ENCODE measurements at regions not wholly inside any gene's neighbourhood (a gene's known extent, or its start where the extent isn't known, plus 50 kb on each side); places are given as distances from the start of the nearest gene placed in this dataset.
"Not testable (repeated sequence)": the region's sequence is repeated elsewhere in the genome, so short reads cannot be mapped to it uniquely, and the experiment has no call there.

- ChIA-PET POLR2A (no interaction called here), CTCF (no interaction called here)
- no peaks in the 10 kb centered on the region for H3K36me3 Mint-ChIP-seq (ENCODE audit: low read depth)
- no peaks in the 10 kb centered on the region for H3K27me3 Mint-ChIP-seq
- no peaks in the 10 kb centered on the region for H3K4me1 Mint-ChIP-seq
- ATAC-seq (no peak), DNase-seq (no peak)
- no peak overlapping the region for H3K4me3 Mint-ChIP-seq
- H3K27ac Mint-ChIP-seq, result no peak overlapping the region
- peaks cover 20% of the 10 kb centered on the region for H3K9me3 Mint-ChIP-seq (ENCODE audit: low read depth)
- intact Hi-C loops (cut with DNase I, micrococcal nuclease), result no loop called here
Measured at GRCh38 chr7:138338361-138338760, 121.7 kb upstream of the TRIM24 start.

DNA sequence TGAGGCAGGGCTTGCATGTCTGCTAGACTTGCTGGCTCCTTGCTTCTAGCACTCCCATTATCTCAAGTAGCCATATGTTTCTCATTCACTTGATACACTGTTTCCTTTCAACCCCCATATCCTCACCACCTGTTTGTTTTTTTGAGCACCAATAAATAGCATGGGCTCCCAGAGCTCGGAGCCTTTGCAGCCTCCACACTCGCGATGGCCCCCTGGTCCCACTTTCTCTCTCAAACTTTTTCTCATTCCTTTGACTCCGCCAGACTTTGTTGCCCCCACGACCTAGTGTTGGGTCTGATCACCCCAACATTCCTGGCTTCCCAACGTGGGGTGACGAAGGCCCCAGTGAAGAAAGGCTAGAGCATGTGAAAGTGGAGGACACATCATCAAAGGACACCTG lies 120.8 kb upstream of the TRIM24 start:
- H3K27ac Mint-ChIP-seq; H3K36me3 Mint-ChIP-seq (ENCODE audit: low read depth); ATAC-seq; intact Hi-C loops (cut with DNase I, micrococcal nuclease); H3K27me3 Mint-ChIP-seq; DNase-seq; H3K4me1 Mint-ChIP-seq; H3K4me3 Mint-ChIP-seq; CTCF ChIA-PET; POLR2A ChIA-PET: not testable (repeated sequence)
- peaks cover 22% of the 10 kb centered on the region for H3K9me3 Mint-ChIP-seq (ENCODE audit: low read depth)

DNA sequence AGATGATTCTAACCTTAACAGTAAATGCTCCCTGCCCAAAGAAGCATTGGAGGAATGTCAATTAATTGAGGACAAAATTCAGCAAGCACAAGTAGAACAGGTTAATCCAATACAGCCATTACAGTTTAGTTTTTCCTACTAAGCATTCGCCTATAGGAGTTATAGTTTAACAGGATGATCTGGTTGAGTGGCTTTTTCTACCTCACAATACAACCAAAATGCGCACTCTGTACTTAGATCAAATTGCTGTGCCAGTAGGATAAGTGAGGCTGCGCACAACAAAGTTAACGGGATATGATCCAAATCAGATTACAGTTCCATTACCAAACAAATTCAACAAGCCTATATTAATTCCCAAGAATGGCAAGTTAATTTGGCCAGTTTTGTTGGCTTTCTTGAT lies 117.1 kb upstream of the TRIM24 start:
- peaks cover 32% of the 10 kb centered on the region for H3K9me3 Mint-ChIP-seq (ENCODE audit: low read depth)
- H3K4me1 Mint-ChIP-seq, result no peaks in the 10 kb centered on the region
- no peaks in the 10 kb centered on the region for H3K36me3 Mint-ChIP-seq (ENCODE audit: low read depth)
- DNase-seq, result no peak
- H3K27me3 Mint-ChIP-seq, result no peaks in the 10 kb centered on the region
- CTCF ChIA-PET, result no interaction called here
- H3K4me3 Mint-ChIP-seq, result no peak overlapping the region
- intact Hi-C loops (cut with DNase I, micrococcal nuclease), result no loop called here
- POLR2A ChIA-PET, result no interaction called here
- H3K27ac Mint-ChIP-seq, result no peak overlapping the region
- ATAC-seq, result no peak

DNA sequence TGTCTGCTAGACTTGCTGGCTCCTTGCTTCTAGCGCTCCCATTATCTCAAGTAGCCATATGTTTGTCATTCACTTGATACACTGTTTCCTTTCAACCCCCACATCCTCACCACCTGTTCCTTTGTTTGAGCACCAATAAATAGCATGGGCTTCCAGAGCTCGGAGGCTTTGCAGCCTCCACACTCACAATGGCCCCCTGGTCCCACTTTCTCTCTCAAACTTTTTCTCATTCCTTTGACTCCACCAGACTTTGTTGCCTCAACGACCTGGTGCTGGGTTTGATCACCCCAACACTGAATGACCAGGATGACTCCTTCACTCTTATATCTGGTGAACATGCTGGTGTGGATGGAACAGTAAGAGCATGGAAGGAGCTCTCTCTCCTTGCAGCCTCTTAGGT lies 114.5 kb upstream of the TRIM24 start:
- intact Hi-C loops (cut with DNase I, micrococcal nuclease), result no loop called here
- Mint-ChIP-seq H3K4me3 (no peak overlapping the region), H3K36me3 (ENCODE audit: low read depth) (no peaks in the 10 kb centered on the region), H3K27me3 (no peaks in the 10 kb centered on the region), H3K27ac (no peak overlapping the region), H3K9me3 (ENCODE audit: low read depth) (peaks cover 24% of the 10 kb centered on the region), H3K4me1 (no peaks in the 10 kb centered on the region)
- ChIA-PET CTCF (interaction anchor here (0.6 kb wide), 1 partner anchor 19 kb away, joined by 3 read pairs; no protein-coding TSS in a partner anchor), POLR2A (no interaction called here)
- ATAC-seq, result no peak
- DNase-seq, result no peak

- no peaks in the 10 kb centered on the region for H3K27me3 Mint-ChIP-seq
- ChIA-PET POLR2A (no interaction called here), CTCF (interaction anchor here (0.6 kb wide), 1 partner anchor 434 kb away, joined by 3 read pairs; no protein-coding TSS in a partner anchor)
- H3K4me1 Mint-ChIP-seq, result no peaks in the 10 kb centered on the region
- DNase-seq (no peak), ATAC-seq (no peak)
- H3K36me3 Mint-ChIP-seq (ENCODE audit: low read depth), result no peaks in the 10 kb centered on the region
- no peak overlapping the region for H3K27ac Mint-ChIP-seq
- intact Hi-C loops (cut with DNase I, micrococcal nuclease), result no loop called here
- H3K9me3 Mint-ChIP-seq (ENCODE audit: low read depth), result peaks cover 23% of the 10 kb centered on the region
- no peak overlapping the region for H3K4me3 Mint-ChIP-seq
Measured at GRCh38 chr7:138346975-138347374, 113.1 kb upstream of the TRIM24 start.

- CTCF ChIA-PET, result interaction anchor here (1.3 kb wide), 1 partner anchor 341 kb away, joined by 3 read pairs; no protein-coding TSS in a partner anchor
- Mint-ChIP-seq H3K4me1 (no peaks in the 10 kb centered on the region), H3K27me3 (no peaks in the 10 kb centered on the region), H3K27ac (no peak overlapping the region), H3K9me3 (ENCODE audit: low read depth) (peaks cover 19% of the 10 kb centered on the region), H3K4me3 (no peak overlapping the region), H3K36me3 (ENCODE audit: low read depth) (no peaks in the 10 kb centered on the region)
- intact Hi-C loops (cut with DNase I, micrococcal nuclease), result no loop called here
- ATAC-seq (no peak), DNase-seq (no peak)
- POLR2A ChIA-PET, result no interaction called here
Measured at GRCh38 chr7:138349841-138350700, 110.0 kb upstream of the TRIM24 start.

DNA sequence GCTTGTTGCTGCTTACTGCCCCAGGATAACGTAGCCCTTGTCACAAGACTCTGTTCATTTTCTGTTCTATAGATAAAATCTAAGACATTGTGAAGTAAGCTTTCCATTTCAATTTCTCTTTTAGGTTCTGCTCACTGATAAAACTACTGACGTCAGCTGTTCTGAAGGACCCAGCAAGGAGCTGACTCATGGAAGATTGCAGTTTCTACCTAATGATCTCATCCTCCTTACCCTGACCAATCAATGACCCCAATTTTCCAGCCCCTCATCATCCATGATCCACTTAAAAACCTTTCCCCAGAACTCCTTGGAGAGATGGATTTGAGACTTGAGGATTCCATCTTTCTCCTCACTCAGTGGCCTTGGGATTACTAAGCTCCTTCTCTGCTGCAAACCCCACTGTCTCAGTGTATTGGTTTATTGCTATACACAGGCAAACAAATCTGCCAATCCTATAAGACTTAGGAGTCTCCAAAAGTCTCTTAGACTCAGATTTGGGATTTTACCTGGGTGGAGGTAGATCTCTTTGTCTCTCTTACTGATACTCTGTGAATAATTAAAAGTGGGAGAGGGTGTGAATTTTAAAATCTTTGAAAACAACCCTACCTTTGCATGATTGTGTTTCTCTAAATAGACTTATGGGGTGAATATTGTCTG lies 109.2 kb upstream of the TRIM24 start:
- H3K27me3 Mint-ChIP-seq, result no peaks in the 10 kb centered on the region
- no peak overlapping the region for H3K4me3 Mint-ChIP-seq
- intact Hi-C loops (cut with DNase I, micrococcal nuclease), result no loop called here
- no peaks in the 10 kb centered on the region for H3K36me3 Mint-ChIP-seq (ENCODE audit: low read depth)
- DNase-seq (no peak), ATAC-seq (peak; percentile 39)
- ChIA-PET CTCF (interaction anchor here (1.3 kb wide), 1 partner anchor 342 kb away, joined by 3 read pairs; no protein-coding TSS in a partner anchor), POLR2A (no interaction called here)
- H3K9me3 Mint-ChIP-seq (ENCODE audit: low read depth), result peaks cover 16% of the 10 kb centered on the region
- H3K4me1 Mint-ChIP-seq, result no peaks in the 10 kb centered on the region
- H3K27ac Mint-ChIP-seq, result no peak overlapping the region

- ATAC-seq (no peak), DNase-seq (no peak)
- Mint-ChIP-seq H3K9me3 (ENCODE audit: low read depth) (peaks cover 10% of the 10 kb centered on the region), H3K4me1 (no peaks in the 10 kb centered on the region), H3K27ac (no peak overlapping the region), H3K36me3 (ENCODE audit: low read depth) (no peaks in the 10 kb centered on the region), H3K27me3 (no peaks in the 10 kb centered on the region), H3K4me3 (no peak overlapping the region)
- ChIA-PET CTCF (interaction anchor here (0.8 kb wide), 1 partner anchor 385 kb away, joined by 4 read pairs; no protein-coding TSS in a partner anchor), POLR2A (no interaction called here)
- intact Hi-C loops (cut with DNase I, micrococcal nuclease), result no loop called here
Measured at GRCh38 chr7:138352570-138353461, 107.2 kb upstream of the TRIM24 start.

DNA sequence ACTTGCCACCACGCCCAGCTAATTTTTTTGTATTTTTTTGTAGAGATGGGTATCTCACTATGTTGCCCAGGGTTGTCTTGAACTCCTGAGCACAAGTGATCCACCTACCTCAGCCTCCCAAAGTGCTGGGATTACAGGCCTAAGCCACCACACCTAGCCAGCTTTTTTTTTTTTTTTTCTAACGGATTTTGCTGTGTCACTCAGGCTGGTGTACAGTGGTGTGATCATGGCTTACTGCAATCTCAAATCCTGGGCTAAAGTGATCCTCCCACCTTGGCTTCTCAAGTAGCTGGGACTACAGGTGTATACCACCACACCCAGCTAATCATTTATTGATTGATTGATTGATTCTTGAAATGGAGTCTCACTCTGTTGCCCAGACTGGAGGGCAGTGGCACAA lies 106.0 kb upstream of the TRIM24 start:
- intact Hi-C loops (cut with DNase I, micrococcal nuclease), result no loop called here
- Mint-ChIP-seq H3K27ac (no peak overlapping the region), H3K9me3 (ENCODE audit: low read depth) (peaks cover 10% of the 10 kb centered on the region), H3K4me1 (no peaks in the 10 kb centered on the region), H3K27me3 (no peaks in the 10 kb centered on the region), H3K36me3 (ENCODE audit: low read depth) (no peaks in the 10 kb centered on the region), H3K4me3 (no peak overlapping the region)
- DNase-seq (no peak), ATAC-seq (no peak)
- POLR2A ChIA-PET, result interaction anchor here (0.6 kb wide), 1 partner anchor 398 kb away, joined by 4 read pairs; no protein-coding TSS in a partner anchor
- CTCF ChIA-PET, result no interaction called here

DNA sequence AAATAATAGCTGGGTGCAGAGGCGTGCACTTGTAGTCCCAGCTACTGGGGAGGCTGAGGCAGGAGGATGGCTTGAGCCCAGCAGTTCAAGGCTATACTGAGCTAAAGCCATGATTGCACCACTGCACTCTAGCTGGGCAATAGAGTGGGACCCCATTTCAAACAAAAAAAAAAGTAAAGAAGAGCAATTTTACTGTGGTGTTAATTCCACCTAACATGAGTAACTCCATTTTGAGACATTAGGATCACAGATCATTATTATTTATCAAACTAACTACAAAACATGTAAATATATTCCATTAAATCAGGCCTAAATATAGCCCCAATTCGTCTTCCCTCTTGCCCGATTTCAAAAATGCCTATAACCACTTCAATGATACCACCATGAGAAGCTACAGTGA lies 104.8 kb upstream of the TRIM24 start:
- Mint-ChIP-seq H3K27ac (no peak overlapping the region), H3K4me3 (no peak overlapping the region)
- DNase-seq, result no peak

DNA sequence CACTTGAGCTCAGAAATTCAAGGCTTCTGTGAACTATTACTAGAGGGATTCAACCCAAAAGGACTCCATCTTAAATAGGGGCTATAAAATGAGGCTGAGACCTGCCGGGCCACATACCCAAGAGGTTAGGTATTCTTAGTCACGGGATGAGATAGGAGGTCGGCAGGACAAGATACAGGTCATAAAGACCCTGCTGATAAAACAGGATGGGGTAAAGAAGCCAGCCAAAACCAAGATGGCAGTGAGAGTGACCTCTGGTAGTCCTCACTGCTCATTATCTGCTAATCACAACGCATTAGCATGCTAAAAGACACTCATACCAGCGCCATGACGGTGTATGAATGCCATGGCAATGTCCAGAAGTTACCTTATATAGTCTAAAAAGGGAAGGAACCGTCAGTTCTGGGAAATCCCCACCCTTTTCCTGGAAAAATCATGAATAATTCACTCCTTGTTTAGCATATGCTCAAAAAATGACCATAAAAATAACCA lies 101.2 kb upstream of the TRIM24 start:
- intact Hi-C loops (cut with DNase I, micrococcal nuclease), result no loop called here
- DNase-seq, result no peak
- no peak overlapping the region for H3K27ac Mint-ChIP-seq
- no peaks in the 10 kb centered on the region for H3K36me3 Mint-ChIP-seq (ENCODE audit: low read depth)
- ChIA-PET CTCF (no interaction called here), POLR2A (no interaction called here)
- H3K27me3 Mint-ChIP-seq, result no peaks in the 10 kb centered on the region
- no peaks in the 10 kb centered on the region for H3K9me3 Mint-ChIP-seq (ENCODE audit: low read depth)
- no peak overlapping the region for H3K4me3 Mint-ChIP-seq
- ATAC-seq, result no peak
- no peaks in the 10 kb centered on the region for H3K4me1 Mint-ChIP-seq

More for the DNA sequence above, 104.8 kb upstream of the TRIM24 start:
- H3K9me3 Mint-ChIP-seq (ENCODE audit: low read depth), result peaks cover 8% of the 10 kb centered on the region
- H3K36me3 Mint-ChIP-seq (ENCODE audit: low read depth), result no peaks in the 10 kb centered on the region
- no peak for ATAC-seq
- intact Hi-C loops (cut with DNase I, micrococcal nuclease), result no loop called here
- H3K4me1 Mint-ChIP-seq, result no peaks in the 10 kb centered on the region
- ChIA-PET POLR2A (no interaction called here), CTCF (no interaction called here)
- H3K27me3 Mint-ChIP-seq, result no peaks in the 10 kb centered on the region

Data from activated CD4-positive, alpha-beta T cell treated with anti-CD3 and anti-CD28 coated beads for 36 hours (primary cell).